Stimulated activated CD4-positive, alpha-beta T cell treated with anti-CD3 and anti-CD28 coated beads, Interleukin-2, amount 100 ng/mL, for 24 hours (primary cell): ENCODE measurements at regions not wholly inside any gene's neighbourhood (a gene's known extent, or its start where the extent isn't known, plus 50 kb on each side); places are given as distances from the start of the nearest gene placed in this dataset.
"Not testable (repeated sequence)": the region's sequence is repeated elsewhere in the genome, so short reads cannot be mapped to it uniquely, and the experiment has no call there.

Experiments used
- DNase-seq, 2 donors: peaks; one replicate each; pipeline ENCODE4 v3.0.0-alpha.2; 2020

GRCh38 chr22:26770624-26771023 lies 113.2 kb downstream of the MIAT start:
- no peak for DNase-seq

- not testable (repeated sequence) for DNase-seq
These were observed 115.7 kb downstream of the MIAT start for GRCh38 chr22:26773054-26773453.

GRCh38 chr22:26775394-26775793 lies 118.0 kb downstream of the MIAT start:
- DNase-seq = no peak

GRCh38 chr22:26777156-26777801 lies 119.9 kb downstream of the MIAT start:
- DNase-seq = no peak

- no peak for DNase-seq
These were observed 121.0 kb downstream of the MIAT start for GRCh38 chr22:26778372-26778771.

GRCh38 chr22:26779108-26779507 lies 121.7 kb downstream of the MIAT start:
- no peak for DNase-seq

- DNase-seq = no peak
These were observed 122.5 kb downstream of the MIAT start for GRCh38 chr22:26779929-26780328.

GRCh38 chr22:26780521-26780920 lies 123.1 kb downstream of the MIAT start:
- no peak for DNase-seq

GRCh38 chr22:26781062-26781461 lies 123.7 kb downstream of the MIAT start:
- no peak for DNase-seq

GRCh38 chr22:26781596-26781995 lies 124.2 kb downstream of the MIAT start:
- no peak for DNase-seq

- no peak for DNase-seq
These were observed 126.5 kb downstream of the MIAT start for GRCh38 chr22:26783885-26784284.

GRCh38 chr22:26784772-26785171 lies 127.4 kb downstream of the MIAT start:
- DNase-seq = no peak

- no peak for DNase-seq
These were observed 128.5 kb downstream of the MIAT start for GRCh38 chr22:26785932-26786331.

GRCh38 chr22:26786398-26786797 lies 129.0 kb downstream of the MIAT start:
- DNase-seq = no peak

- no peak for DNase-seq
These were observed 132.6 kb downstream of the MIAT start for GRCh38 chr22:26789951-26790350.

- DNase-seq = no peak
These were observed 135.1 kb downstream of the MIAT start for GRCh38 chr22:26792522-26792921.

- no peak for DNase-seq
These were observed 139.4 kb downstream of the MIAT start for GRCh38 chr22:26796785-26797184.

GRCh38 chr22:26797910-26798309 lies 140.5 kb downstream of the MIAT start:
- DNase-seq = no peak

GRCh38 chr22:26798462-26799065 lies 141.2 kb downstream of the MIAT start:
- DNase-seq = no peak

GRCh38 chr22:26800858-26801257 lies 143.5 kb downstream of the MIAT start:
- no peak for DNase-seq

GRCh38 chr22:26801449-26801848 lies 144.1 kb downstream of the MIAT start:
- DNase-seq = no peak

GRCh38 chr22:26804315-26804714 lies 146.9 kb downstream of the MIAT start:
- DNase-seq = no peak

- DNase-seq = no peak
These were observed 147.6 kb downstream of the MIAT start for GRCh38 chr22:26804911-26805539.

GRCh38 chr22:26806445-26807175 lies 149.2 kb downstream of the MIAT start:
- no peak for DNase-seq
